ENCODE measurements at regions not wholly inside any gene's neighbourhood (a gene's known extent, or its start where the extent isn't known, plus 50 kb on each side); places are given as distances from the start of the nearest gene placed in this dataset.
"Not testable (repeated sequence)": the region's sequence is repeated elsewhere in the genome, so short reads cannot be mapped to it uniquely, and the experiment has no call there.

DNA sequence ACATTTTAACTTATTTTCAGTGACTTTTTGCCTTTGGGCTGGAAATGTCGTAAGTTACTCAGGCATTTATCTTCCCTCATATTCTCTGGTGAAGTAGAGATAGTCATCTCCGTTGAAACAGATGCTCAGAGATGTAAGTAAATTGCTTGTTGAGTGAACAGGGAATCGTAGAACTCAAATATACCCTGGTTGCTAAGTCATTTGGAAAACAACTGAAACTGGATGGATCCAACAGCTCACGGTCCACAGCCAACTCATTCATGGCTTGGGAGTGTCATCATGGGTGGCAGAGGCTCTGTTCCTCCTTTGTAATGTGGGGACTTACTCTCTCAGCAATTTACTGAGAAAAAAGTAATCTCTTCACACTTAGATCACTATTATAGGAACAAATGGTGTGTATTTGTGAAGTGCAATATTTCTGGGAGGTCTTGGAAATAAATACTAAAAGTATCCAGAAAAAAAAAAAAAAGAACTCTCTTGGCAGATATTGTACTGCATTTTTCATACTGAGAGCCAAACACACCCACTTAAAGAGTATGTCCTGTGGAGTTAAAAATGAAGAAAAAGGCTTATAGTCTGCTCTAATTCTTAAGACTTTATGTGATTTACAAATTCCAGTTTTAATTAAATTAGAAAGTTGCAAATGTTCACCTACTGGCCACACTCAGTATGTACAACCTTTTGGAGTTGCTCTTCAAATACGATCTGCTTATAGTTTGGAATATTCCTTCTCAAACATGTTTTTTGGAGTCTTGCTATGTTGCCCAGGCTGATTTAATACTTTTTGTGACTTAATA, 107.4 kb downstream of the LEPR start:
- no peak for DNase-seq (ENCODE audit: low spot score)

DNA sequence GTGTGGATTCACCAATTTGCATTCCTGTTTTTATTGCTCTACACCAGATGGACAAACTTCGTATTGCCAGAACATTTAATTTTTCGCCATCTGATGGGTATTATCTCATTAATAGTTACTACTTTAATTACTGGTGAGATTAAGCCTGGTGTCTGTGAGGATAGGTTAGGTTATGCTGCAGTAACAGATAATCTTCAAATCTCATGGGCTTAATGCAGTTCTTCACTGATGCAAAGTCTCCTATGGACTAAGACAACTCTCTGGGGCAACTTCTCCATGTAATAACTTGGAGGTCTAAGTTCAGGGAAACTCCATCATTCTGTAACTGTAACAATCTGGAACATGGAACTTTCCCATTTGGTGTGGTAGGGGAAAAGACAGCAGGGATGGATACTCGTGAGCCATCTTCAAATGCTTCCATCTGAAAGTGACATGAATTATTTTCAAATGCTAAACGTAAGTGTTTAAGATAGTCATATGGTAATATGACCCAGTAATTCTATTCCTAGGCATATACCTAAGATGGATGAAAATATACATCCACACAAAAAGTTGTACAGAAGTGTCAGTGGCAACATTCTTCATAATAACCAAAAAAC, 111.6 kb downstream of the LEPR start:
- DNase-seq (ENCODE audit: low spot score): no peak

DNA sequence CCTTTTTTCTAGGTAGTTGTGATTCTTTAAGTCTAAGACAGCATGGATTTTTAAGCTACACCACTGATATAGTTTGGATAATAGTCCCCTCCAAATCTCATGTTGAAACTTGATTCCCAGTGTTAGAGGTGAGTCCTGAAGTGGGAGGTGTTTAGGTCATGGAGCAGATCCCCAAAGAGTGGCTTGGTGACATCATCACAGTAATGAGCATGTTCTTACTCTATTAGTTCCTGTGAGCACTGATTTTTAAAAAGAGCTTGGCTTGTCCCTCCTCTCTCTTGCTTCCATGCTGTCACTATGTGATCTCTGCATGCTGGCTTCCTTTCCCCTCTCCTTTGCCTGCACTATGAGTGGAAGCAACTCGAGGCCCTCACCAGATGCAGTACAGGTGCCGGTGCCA, 115.5 kb downstream of the LEPR start:
- DNase-seq (ENCODE audit: low spot score): no peak

DNA sequence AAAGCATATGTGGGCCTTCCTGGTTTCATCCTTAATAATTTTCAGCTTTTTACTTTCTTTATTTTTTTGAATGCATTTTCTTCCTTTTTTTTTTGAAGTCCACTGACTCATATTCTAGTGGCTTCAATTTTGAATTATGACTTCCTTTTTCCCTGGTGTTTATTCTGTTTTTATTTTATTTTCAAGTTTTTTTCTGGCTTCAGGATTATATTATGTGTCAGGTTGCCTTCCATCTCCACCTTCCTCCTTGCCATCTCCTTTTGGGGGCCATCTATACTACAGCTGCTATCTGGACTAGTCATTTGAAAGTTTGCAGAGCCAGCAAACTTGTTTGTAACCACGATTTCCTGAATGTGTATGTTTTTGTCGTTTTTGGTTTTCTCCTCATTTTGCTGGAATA, 117.6 kb downstream of the LEPR start:
- no peak for DNase-seq (ENCODE audit: low spot score)

DNA sequence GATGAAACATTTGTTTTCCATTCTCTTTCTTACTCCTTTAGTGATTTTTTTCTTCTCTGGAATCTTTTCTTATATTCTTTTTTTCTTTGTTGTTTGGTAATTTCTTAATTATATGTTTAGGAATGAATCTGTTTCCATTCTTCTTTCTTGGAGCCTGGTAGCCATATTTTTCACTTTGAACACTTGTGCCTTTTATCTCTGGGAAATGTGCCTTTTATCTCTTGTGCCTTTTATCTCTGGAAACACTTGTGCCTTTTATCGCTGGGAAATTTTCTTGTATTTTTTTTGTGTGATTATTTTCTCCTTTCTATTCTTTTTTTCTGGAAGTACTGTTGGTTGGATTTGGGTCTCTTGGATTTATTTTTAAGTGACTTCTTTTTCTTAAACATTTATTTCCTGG, 118.2 kb downstream of the LEPR start:
- DNase-seq (ENCODE audit: low spot score): no peak

DNA sequence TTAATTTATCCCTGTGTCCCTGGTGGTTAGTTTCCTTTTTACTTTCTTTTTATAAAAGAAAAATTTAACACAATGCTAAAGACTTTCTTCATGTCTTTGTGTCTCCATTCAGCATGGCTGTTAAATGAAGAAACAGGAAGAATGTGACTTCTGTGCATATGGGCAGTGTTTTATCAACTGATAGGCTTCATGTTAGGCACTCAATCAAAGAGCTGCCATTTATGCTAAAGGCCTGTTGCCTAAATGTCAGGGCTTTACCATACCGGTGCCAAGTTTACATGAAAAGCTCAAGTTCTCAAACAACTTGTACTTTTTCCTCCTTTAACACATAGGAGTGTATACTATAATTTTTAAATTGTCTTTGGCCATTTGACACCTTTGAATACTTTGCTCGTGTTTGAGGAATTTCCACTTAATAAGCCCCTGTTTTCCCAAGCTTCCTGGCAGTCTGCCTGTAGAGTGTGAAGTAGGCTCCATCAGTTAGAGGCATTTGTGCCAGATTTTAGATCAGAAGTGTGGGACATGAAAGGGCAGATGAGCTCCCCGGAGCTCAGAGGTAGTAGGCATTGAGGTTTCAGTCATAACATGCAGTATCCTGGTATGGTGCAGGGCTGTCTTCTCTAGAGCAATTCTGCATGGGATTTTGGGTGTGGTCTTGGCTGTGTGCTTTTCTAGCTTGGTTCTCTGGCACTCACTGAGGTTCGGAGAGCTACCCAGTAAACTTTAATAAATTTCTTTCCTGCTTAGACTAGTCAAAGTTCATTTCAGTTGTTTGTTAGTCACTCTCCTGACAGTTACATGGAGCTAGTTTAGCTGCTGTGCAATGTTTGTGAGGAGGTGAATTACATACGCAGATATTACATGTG, 119.0 kb downstream of the LEPR start:
- DNase-seq (ENCODE audit: low spot score): no peak

DNA sequence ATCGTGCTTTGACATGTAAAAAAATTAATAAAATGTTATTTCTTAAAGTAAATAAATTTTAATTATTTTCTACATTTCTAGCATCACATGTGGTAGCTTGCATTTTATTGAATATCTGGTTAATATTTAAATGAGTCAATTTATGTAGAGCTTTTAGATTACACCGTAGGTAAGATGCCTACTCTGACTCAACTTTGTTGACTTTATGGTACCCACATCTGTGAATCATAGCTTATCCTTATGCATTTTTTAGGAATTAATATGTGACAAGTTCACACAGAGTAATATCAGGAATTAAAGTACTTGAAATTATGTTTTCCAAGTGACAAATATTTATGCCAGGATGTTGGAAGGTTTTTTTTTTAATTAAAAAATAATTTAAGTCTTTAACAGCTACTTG, 120.7 kb downstream of the LEPR start:
- DNase-seq (ENCODE audit: low spot score): no peak

DNA sequence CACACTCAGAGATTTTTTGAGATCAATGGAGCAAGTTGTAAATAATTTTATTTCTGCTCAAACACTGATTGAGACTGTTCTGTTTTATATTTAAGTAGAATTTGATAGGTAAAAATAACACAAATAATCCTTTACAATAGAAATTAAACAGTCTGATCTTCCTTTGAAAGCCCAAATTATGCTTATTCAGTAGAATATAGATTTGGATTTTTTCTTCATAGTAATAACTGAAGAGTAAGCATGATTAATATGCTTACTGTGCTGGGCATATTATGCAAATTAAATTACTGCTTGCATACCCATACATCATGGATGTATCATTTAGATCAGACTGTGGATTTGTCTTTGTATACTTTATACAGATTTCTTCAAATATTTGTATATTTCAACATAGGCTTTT, 121.4 kb downstream of the LEPR start:
- no peak for DNase-seq (ENCODE audit: low spot score)

DNA sequence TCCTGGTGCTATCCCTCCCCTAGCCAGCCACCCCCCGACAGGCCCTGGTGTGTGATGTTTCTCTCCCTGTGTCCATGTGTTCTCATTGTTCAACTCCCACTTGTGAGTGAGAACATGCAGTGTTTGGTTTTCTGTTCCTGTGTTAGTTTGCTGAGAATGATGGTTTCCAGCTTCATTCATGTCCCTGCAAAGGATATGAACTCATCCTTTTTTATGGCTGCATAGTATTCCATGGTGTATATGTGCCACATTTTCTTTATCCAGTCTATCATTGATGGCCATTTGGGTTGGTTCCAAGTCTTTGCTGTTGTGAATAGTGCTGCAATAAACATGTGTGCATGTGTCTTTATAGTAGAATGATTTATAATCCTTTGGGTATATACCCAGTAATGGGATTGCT, 122.1 kb downstream of the LEPR start:
- not testable (repeated sequence) for DNase-seq (ENCODE audit: low spot score)

DNA sequence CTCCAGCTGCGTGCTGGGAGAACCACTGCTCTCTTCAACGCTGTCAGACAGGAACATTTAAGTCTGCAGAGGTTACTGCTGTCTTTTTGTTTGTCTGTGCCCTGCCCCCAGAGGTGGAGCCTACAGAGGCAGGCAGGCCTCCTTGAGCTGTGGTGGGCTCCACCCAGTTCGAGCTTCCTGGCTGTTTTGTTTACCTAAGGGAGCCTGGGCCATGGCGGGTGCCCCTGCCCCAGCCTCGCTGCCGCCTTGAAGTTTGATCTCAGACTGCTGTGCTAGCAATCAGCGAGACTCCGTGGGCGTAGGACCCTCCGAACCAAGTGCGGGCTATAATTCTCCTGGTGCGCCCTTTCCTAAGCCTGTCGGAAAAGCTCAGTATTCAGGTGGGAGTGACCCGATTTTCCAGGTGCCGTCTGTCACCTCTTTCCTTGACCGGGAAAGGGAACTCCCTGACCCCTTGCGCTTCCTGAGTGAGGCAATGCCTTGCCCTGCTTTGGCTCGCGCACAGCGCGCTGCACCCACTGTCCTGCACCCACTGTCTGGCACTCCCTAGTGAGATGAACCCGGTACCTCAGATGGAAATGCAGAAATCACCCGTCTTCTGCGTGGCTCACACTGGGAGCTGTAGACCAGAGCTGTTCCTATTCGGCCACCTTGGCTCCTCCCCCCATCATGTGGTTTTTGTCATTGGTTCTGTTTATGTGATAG, 130.0 kb downstream of the LEPR start:
- not testable (repeated sequence) for DNase-seq (ENCODE audit: low spot score)

DNA sequence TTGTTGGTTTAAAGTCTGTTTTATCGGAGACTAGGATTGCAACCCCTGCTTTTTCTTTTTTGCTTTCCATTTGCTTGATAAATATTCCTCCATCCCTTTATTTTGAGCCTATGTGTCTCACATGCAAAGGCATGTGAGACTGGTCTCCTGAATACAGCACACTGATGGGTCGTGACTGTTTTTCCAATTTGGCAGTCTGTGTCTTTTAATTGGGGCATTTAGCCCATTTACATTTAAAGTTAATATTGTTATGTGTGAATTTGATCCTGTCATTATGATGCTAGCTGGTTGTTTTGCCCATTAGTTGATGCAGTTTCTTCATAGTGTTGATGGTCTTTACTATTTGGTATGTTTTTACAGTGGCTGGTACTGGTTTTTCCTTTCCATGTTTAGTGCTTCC, 132.0 kb downstream of the LEPR start:
- DNase-seq (ENCODE audit: low spot score): not testable (repeated sequence)

DNA sequence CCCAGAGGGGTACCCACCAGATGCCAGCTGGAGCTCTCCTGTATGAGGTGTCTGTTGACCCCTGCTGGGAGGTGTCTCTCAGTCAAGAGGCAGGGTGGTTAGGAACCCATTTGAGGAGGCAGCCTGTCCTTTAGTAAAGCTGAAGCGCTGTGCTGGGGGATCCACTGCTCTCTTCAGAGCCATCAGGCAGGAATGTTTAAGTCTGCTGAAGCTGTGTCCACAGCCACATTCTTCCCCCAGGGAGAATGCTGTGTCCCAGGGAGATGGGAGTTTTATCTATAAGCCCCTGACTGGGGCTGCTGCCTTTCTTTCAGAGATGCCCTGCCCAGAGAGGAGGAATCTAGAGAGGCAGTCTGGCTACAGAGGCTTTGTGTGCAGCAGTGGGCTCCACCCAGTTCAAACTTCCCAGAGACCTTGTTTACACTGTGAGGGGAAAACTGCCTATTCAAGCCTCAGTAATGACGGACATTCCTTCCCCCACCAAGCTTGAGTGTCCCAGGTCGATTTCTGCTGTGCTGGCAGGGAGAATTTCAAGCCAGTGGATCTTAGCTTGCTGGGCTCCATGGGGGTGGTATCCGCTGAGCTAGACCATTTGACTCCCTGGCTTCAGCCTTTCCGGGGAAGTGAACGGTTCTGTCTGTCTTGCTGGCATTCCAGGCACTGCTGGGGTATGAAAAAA, 133.8 kb downstream of the LEPR start:
- not testable (repeated sequence) for DNase-seq (ENCODE audit: low spot score)

DNA sequence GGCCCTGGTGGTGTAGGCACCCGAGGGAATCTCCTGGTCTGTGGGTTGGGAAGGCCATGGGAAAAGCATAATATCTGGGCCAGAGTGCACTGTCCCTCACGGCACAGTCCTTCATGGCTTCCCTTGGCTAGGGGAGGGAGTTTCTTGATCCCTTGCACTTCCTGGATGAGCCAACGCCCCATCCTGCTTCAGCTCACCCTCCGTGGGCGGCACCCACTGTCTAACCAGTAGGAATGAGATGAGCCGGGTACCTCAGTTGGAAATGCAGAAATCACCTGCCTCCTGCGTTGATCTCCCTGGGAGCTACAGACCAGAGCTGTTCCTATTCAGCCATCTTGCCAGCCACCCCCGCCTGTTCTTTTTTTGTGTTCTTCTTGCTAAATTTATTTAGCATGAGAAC, 134.4 kb downstream of the LEPR start:
- DNase-seq (ENCODE audit: low spot score): no peak

DNA sequence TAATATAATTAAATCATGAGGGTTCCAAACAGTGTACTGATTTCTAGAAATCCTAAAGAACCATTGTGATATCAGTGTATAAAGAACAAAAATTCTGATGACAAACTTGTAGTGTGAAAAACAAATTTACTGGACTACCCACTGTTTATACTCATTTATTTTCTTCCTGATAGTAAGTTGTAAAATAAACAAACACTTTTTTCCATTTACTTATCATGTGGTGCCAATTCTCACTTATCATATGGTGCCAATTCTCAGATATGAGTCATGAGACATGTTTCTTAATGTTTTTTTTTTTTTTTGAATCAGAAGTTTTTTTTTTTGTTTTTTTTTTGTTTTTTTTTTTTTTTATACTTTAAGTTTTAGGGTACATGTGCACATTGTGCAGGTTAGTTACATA, 137.7 kb downstream of the LEPR start:
- DNase-seq (ENCODE audit: low spot score): no peak

DNA sequence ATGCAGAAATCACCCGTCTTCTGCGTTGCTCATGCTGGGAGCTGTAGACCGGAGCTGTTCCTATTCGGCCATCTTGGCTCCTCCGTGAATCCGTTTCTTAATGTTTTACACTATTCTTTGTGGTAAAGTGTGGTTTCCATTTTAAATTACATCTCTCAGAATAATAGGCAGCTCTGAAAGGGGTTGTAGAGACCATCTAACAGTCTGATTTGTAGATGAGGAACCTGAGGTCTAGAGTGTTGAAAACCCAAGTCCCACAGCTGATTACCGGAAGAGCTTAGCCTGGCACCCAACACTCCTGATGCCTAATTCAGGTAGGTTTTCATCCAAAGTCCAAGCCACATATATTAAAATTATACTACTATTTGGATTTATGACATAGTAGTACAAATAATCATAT, 144.0 kb downstream of the LEPR start:
- no peak for DNase-seq (ENCODE audit: low spot score)

DNA sequence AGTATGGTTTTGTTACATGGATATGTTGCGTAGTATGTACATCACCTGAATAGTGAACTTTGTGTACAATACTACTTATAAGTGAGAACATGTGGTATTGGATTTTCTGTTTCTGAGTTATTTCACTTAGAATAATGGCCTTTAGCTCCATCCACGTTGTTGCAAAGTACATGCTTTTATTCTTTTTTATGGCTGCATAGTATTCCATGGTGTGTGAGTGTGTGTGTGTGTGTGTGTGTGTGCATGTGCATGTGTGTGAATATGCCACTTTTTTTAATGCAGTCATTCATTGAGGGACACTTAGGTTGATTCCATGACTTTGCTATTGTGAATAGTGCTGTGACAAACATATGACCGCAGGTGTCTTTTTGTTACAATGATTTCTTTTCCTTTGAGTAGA, 147.8 kb downstream of the LEPR start:
- DNase-seq (ENCODE audit: low spot score): no peak

DNA sequence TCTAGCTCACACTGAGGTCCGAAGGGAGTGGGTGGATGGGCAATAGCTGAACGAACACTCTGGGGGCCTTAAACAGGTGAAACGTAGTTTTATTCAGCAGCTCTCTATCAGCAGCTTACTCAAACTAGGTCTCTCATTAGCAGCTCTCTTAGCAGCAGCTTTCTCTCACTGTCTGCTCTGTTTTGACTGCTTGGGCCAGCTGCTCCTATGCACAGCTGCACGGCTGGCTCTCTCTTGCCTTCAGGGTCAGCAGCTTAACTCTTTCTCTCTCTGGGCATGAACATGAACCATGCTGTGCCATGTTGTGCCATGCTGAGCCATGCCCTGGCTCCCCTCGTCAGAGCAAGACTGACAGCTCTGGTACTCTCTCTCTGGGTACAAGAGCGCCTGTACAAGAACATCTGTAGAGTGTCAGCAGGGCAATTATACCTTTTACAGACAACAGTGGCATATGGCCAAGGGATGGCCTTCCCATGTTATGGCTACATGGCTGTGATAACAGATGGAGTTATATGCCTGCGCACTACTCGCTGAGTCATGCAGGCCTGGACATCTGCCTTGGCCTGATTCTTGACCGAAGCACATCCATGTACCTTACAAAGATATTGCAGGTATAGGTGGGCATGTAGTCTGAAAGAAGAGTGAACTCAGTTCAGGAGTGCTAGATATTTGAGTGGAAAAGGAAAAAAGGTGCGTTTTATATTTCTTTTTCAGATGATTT, 152.4 kb downstream of the LEPR start:
- no peak for DNase-seq (ENCODE audit: low spot score)

DNA sequence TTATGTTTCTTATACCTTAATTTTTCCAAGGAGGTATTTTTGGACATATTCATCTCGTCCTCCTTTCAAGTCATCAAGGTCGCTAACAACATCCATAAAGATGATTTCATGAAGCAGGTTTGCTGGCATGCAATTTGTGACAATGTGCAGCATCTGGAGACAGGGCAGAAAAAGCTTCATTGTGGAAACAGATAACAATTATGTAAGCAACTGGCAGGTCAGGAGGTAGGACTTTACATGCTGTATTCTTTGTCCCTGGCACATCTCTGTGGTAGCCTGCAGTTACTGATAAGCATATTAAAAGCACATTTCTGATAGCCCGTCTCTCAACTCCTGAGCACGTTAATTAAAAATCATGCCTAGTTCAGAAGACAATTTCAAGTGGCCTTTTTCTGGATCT, 156.8 kb downstream of the LEPR start:
- no peak for DNase-seq (ENCODE audit: low spot score)

DNA sequence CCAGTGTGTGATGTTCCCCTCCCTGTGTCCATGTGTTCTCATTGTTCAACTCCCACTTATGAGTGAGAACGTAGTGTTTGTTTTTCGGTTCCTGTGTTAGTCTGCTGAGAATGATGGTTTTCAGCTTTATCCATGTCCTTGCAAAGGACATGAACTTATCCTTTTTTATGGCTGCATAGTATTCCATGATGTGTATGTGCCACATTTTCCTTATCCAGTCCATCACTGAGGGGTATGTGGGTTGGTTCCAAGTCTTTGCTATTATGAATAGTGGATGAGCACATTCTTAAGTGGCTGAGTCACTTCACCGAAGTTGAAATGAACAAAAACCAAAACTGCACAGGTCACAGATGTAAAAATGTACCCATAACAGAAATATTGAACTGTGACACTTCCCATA, 157.5 kb downstream of the LEPR start:
- DNase-seq (ENCODE audit: low spot score): not testable (repeated sequence)

DNA sequence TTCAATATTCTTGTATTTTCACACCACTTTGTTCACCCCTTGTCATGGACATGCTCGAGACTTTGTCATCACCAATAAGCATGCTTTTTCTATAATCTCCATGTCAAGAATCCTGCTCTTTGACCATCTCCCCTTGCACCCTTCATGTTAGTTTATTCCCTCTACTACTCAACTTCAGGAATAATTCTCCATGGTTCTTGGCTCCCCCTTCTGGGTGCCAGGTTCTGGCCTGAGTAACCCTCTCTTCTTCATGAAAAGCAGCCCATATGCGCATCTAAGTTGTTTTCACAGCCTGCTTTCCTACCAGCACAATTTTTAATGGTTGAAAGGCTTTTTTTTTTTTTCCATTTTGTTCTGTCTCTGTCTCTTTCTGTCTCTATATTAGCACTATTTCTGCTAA, 160.7 kb downstream of the LEPR start:
- DNase-seq (ENCODE audit: low spot score): no peak

DNA sequence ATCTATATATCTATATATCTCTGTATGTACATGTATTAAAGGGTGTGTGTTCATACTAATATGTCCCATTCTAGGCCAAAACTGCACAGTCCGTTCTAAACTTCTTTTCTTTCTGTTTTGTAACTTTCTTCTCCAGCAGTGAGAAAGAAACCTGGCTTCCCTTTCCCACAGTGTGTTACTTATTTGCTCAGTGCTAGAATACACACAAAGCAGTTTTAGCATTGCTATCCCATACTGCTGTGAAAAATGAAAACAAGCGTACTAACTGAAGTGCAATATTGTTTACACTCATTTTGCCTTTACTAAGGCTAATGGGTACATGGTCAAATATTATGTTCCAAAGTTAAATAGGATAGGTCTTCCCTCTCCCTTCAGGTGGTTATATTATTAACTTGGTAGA, 163.9 kb downstream of the LEPR start:
- DNase-seq (ENCODE audit: low spot score): no peak
